Stomach smooth muscle (tissue), 2 donors: ENCODE measurements at regions not wholly inside any gene's neighbourhood (a gene's known extent, or its start where the extent isn't known, plus 50 kb on each side); places are given as distances from the start of the nearest gene placed in this dataset.

Experiments used
- H3K27ac ChIP-seq: one replicate; pipeline ENCODE4 v1.7.0; 2013; ENCODE audit warnings: mild to moderate bottlenecking, low read length, inconsistent platforms
- H3K27me3 ChIP-seq, 2 donors: one replicate each; pipeline ENCODE4 v1.7.0; 2013; ENCODE audit warnings: low read length in 2 of 2; ENCODE audit not compliant: insufficient read depth in 2 of 2, control insufficient read depth in 1 of 2
- H3K36me3 ChIP-seq, 2 donors: one replicate each; pipeline ENCODE4 v1.7.0; 2013; ENCODE audit warnings: low read length in 2 of 2; ENCODE audit not compliant: control insufficient read depth in 2 of 2, insufficient read depth in 2 of 2
- H3K4me1 ChIP-seq: one replicate; pipeline ENCODE4 v1.7.0; 2013; ENCODE audit warnings: low read length; ENCODE audit not compliant: control insufficient read depth, insufficient read depth
- H3K4me3 ChIP-seq, 2 donors: one replicate each; pipeline ENCODE4 v1.7.0; 2013; ENCODE audit warnings: low read length in 2 of 2
- H3K9ac ChIP-seq, 2 donors: one replicate each; pipeline ENCODE4 v1.7.0; 2013; ENCODE audit warnings: low read length in 2 of 2, mild to moderate bottlenecking in 1 of 2
- H3K9me3 ChIP-seq, 2 donors: one replicate each; pipeline ENCODE4 v1.7.0; 2013; ENCODE audit warnings: low read length in 2 of 2; ENCODE audit not compliant: control insufficient read depth in 2 of 2
- donor health status: healthy.
- donor health status: Pancreatic carcinoma.

GRCh38 chr11:121755191-121755590 is 302.4 kb upstream of the SORL1-AS1 start:
- H3K36me3 ChIP-seq, result no peaks in the 10 kb centered on the region
- H3K27ac ChIP-seq, result no peak overlapping the region

DNA sequence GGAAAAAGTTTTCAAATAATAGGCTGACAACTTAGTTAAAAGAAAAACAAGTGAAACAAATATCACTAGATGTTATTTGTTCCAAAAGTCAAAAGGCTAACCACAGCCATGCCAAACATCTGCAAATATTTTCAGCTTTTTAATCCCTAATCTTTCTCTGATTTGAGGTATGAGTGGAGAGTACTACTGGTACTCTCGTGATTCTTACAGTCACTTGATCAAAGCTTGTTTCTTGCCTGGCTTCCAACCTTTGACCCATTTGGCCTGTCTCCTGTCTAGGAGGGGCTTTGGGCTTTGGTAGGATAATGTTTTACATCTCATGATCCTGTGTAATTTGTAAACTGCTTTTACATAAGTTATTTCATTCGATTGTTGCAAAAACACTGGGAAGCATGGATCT is 301.8 kb upstream of the SORL1-AS1 start:
- no peaks in the 10 kb centered on the region for H3K36me3 ChIP-seq
- H3K9ac ChIP-seq, result no peak overlapping the region
- H3K4me1 ChIP-seq, result peaks cover 4% of the 10 kb centered on the region
- H3K9me3 ChIP-seq, result no peaks in the 10 kb centered on the region
- H3K4me3 ChIP-seq, result no peak overlapping the region
- no peaks in the 10 kb centered on the region for H3K27me3 ChIP-seq
- H3K27ac ChIP-seq, result no peak overlapping the region

More at GRCh38 chr11:121755191-121755590, 302.4 kb upstream of the SORL1-AS1 start:
- no peak overlapping the region for H3K4me3 ChIP-seq
- peaks cover 4% of the 10 kb centered on the region for H3K4me1 ChIP-seq
- no peak overlapping the region for H3K9ac ChIP-seq
- H3K9me3 ChIP-seq, result no peaks in the 10 kb centered on the region
- H3K27me3 ChIP-seq, result no peaks in the 10 kb centered on the region

DNA sequence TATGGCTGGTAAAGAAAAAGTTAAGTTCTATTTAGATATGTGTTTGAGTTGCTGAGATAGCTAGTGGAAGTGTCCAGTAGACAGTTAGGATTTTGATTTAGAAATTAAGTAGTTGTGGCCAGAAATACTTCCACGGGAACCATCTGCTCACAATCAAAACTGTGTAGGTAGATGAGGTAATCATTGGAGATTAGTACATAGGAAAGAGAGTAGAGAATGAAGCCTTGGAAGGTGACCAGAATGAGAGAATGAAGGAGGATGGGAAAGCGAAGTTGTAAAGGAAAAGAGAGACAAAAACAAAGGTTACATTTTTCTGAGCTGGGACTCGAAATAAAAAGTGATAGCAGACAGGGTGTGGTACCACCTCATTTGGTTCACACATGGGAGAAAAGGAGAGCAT is 296.9 kb upstream of the SORL1-AS1 start:
- Histone ChIP-seq H3K27ac (no peak overlapping the region), H3K36me3 (no peaks in the 10 kb centered on the region), H3K4me3 (no peak overlapping the region), H3K9ac (no peak overlapping the region), H3K27me3 (no peaks in the 10 kb centered on the region), H3K4me1 (no peaks in the 10 kb centered on the region), H3K9me3 (no peaks in the 10 kb centered on the region)

- Histone ChIP-seq H3K9ac (no peak overlapping the region), H3K27me3 (no peaks in the 10 kb centered on the region), H3K4me3 (no peak overlapping the region), H3K9me3 (peaks cover 3 to 5% of the 10 kb centered on the region in 2 donors), H3K4me1 (no peaks in the 10 kb centered on the region), H3K36me3 (no peaks in the 10 kb centered on the region), H3K27ac (no peak overlapping the region)
These were observed 295.3 kb upstream of the SORL1-AS1 start for GRCh38 chr11:121748068-121748467.

- peaks cover 20% of the 10 kb centered on the region for H3K4me1 ChIP-seq
- peak overlapping the region; percentile 76 for H3K27ac ChIP-seq
These were observed 290.5 kb upstream of the SORL1-AS1 start for GRCh38 chr11:121743285-121743684.

DNA sequence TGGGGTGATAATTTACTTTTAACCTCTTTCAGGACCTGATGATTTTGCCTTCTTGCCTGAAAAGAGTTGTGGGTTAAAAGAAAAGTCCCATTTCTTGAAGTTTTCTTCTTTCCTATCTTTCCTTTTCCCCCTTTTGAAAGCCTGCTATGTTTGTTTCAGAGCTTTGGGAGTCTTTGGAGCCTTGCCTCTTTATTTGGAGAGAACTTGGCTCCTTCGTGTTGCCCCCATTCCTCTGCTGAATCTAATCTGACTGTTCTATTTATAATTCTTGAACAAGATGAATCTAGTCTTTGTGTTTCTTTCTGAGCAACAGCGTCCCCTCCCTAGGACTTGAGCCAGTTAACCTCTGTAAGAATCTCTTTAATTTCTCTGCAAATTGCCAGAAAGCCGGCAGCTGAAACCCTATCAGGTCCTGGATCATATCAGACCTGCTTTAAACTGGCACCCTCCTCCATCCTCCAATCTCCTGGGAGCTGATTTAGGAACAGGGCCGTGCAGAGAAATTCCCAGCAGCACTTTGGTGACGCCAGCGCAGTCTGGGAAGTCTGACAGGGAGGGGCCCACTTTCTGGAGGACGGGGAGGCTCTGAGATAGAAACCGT is 289.1 kb upstream of the SORL1-AS1 start:
- Histone ChIP-seq H3K27me3 (no peaks in the 10 kb centered on the region), H3K27ac (peak overlapping the region; percentile 76), H3K9me3 (peaks cover 3 to 5% of the 10 kb centered on the region in 2 donors), H3K4me3 (peak overlapping the region; percentile 31 to 54), H3K4me1 (peaks cover 20% of the 10 kb centered on the region), H3K36me3 (no peaks in the 10 kb centered on the region), H3K9ac (peak overlapping the region in 1 of 2 donors; percentile 57)

More at GRCh38 chr11:121743285-121743684, 290.5 kb upstream of the SORL1-AS1 start:
- Histone ChIP-seq H3K36me3 (no peaks in the 10 kb centered on the region), H3K9me3 (peaks cover 3 to 5% of the 10 kb centered on the region in 2 donors), H3K27me3 (no peaks in the 10 kb centered on the region), H3K4me3 (no peak overlapping the region), H3K9ac (no peak overlapping the region)

DNA sequence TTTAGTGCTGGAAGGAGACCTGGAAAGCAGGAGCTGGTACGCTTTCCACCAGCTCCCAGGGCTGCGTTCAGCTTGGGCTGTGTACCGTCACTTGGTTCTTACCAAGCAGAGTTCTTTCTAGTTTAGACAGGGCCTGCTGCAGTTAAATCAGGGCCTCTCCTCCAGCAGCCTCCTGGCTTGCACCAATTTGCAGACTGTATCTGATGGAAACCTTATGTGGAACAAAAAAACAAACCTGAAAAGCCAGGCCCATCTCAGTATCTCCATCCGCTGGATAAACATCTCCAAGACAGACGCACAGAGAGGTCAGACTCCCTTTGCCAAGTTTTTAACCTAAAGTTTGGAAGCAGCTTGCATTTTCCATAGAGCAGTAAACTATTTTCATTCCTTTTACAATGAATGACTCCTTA is 288.6 kb upstream of the SORL1-AS1 start:
- H3K9me3 ChIP-seq, result peaks cover 3 to 5% of the 10 kb centered on the region in 2 donors
- no peaks in the 10 kb centered on the region for H3K36me3 ChIP-seq
- H3K4me1 ChIP-seq, result peaks cover 20% of the 10 kb centered on the region
- H3K9ac ChIP-seq, result peak overlapping the region; percentile 57 to 64
- H3K27ac ChIP-seq, result peak overlapping the region; percentile 76
- H3K27me3 ChIP-seq, result no peaks in the 10 kb centered on the region
- peak overlapping the region; percentile 31 to 54 for H3K4me3 ChIP-seq

- Histone ChIP-seq H3K27me3 (no peaks in the 10 kb centered on the region), H3K9me3 (peaks cover 3 to 5% of the 10 kb centered on the region in 2 donors), H3K4me1 (peaks cover 20% of the 10 kb centered on the region), H3K36me3 (no peaks in the 10 kb centered on the region), H3K9ac (peak overlapping the region; percentile 57 to 64), H3K4me3 (peak overlapping the region; percentile 31 to 54), H3K27ac (peak overlapping the region; percentile 76)
These were observed 288.1 kb upstream of the SORL1-AS1 start for GRCh38 chr11:121740902-121741301.

- Histone ChIP-seq H3K4me3 (no peak overlapping the region), H3K36me3 (no peaks in the 10 kb centered on the region), H3K9ac (no peak overlapping the region), H3K9me3 (peaks cover 0 to 6% of the 10 kb centered on the region in 2 donors), H3K27me3 (no peaks in the 10 kb centered on the region), H3K4me1 (no peaks in the 10 kb centered on the region), H3K27ac (no peak overlapping the region)
These were observed 281.1 kb upstream of the SORL1-AS1 start for GRCh38 chr11:121733858-121734257.

- Histone ChIP-seq H3K27ac (peak overlapping the region; percentile 42), H3K9me3 (peaks cover 0 to 2% of the 10 kb centered on the region in 2 donors), H3K27me3 (no peaks in the 10 kb centered on the region), H3K36me3 (no peaks in the 10 kb centered on the region), H3K9ac (no peak overlapping the region), H3K4me3 (no peak overlapping the region), H3K4me1 (peaks cover 12% of the 10 kb centered on the region)
These were observed 275.2 kb upstream of the SORL1-AS1 start for GRCh38 chr11:121727942-121728341.

DNA sequence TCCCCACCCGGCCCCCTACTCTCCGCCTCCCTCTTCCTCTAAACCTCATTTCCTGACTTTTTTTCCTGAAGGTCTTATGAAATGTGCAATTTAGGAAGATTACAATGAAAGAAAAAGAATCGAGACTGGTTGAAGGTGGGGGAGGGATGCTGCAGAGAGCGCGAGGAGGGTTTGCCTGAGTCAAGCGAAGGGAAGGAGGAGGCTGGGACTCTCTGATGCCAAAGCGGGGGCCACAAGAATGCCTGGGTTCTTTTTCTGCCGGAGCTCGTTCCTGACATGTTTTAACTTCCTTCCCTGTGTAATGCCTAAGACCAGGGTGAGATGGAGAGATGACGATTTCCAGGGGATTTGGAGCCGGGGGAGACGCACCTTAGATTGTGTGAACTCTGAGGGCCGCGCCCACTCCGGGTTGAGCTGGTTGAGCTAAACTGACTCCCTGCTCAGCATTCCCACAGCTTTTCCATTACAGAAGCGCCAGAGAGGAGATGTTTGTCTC is 270.5 kb upstream of the SORL1-AS1 start:
- peak overlapping the region; percentile 72 to 80 for H3K4me3 ChIP-seq
- no peaks in the 10 kb centered on the region for H3K9me3 ChIP-seq
- H3K4me1 ChIP-seq, result peaks cover 21% of the 10 kb centered on the region
- peak overlapping the region; percentile 90 to 95 for H3K9ac ChIP-seq
- no peaks in the 10 kb centered on the region for H3K27me3 ChIP-seq
- no peaks in the 10 kb centered on the region for H3K36me3 ChIP-seq
- H3K27ac ChIP-seq, result peak overlapping the region; percentile 98
